Central memory CD8-positive, alpha-beta T cell (primary cell): ENCODE measurements at regions not wholly inside any gene's neighbourhood (a gene's known extent, or its start where the extent isn't known, plus 50 kb on each side); places are given as distances from the start of the nearest gene placed in this dataset.
"Not testable (repeated sequence)": the region's sequence is repeated elsewhere in the genome, so short reads cannot be mapped to it uniquely, and the experiment has no call there.

ENCODE experiments used
- ATAC-seq: fragments of 150-1000 bp; cut with Tn5 transposase; replicated peaks from 2 replicates; pipeline ENCODE4 v1.10.0; 2022; ENCODE audit warnings: mild to moderate bottlenecking, moderate FRiP score, moderate number of reproducible peaks; ENCODE audit not compliant: poor library complexity, severe bottlenecking; ENCODE audit errors: extremely low read depth
- DNase-seq, 2 donors: peaks; one replicate each; pipeline ENCODE4 v3.0.0; 2021; ENCODE audit warnings: low spot score in 2 of 2
- H3K27ac Mint-ChIP-seq: one replicate; pipeline ENCODE4 v1.8.0; 2022; ENCODE audit warnings: low read depth, mild to moderate bottlenecking, moderate library complexity, mixed read lengths
- H3K27me3 Mint-ChIP-seq: one replicate; pipeline ENCODE4 v1.8.0; 2022; ENCODE audit warnings: mixed read lengths
- H3K36me3 Mint-ChIP-seq: one replicate; pipeline ENCODE4 v1.8.0; 2022; ENCODE audit warnings: mild to moderate bottlenecking, moderate library complexity, mixed read lengths; ENCODE audit not compliant: insufficient read depth
- H3K4me1 Mint-ChIP-seq: one replicate; pipeline ENCODE4 v1.8.0; 2022; ENCODE audit warnings: mixed read lengths
- H3K4me3 Mint-ChIP-seq: one replicate; pipeline ENCODE4 v1.8.0; 2022; ENCODE audit warnings: mild to moderate bottlenecking, moderate library complexity, mixed read lengths
- H3K9me3 Mint-ChIP-seq: one replicate; pipeline ENCODE4 v1.8.0; 2022; ENCODE audit warnings: mixed read lengths

DNA sequence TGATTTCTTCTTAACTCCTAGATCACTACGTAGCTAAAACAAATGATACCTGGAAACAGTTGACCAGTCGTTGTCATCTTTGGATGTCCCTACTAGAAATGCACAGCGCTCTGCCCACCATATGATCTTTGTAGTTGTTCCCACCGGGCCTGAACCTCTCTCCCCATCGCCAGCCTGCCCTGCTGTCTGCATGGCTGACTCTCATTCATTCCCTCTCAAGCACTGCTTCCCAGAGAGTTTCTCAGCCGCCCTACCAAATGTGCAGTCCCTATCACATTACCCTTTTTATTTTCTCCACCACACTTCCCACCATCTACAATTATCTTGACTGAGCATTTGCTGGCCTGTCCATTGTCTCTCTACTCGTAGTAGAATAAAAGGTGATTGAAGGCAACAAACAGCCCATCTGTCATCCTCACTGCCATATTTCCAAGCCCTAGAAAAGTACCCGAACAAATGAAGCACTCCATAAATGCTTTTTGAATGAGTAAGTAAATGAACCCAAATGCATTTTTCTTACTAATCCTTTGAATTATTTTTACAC is 748.4 kb upstream of the TPTE start:
- not testable (repeated sequence) for H3K4me3 Mint-ChIP-seq, ATAC-seq, H3K36me3 Mint-ChIP-seq, H3K27ac Mint-ChIP-seq, H3K4me1 Mint-ChIP-seq, H3K27me3 Mint-ChIP-seq, DNase-seq
- peaks cover 25% of the 10 kb centered on the region for H3K9me3 Mint-ChIP-seq

DNA sequence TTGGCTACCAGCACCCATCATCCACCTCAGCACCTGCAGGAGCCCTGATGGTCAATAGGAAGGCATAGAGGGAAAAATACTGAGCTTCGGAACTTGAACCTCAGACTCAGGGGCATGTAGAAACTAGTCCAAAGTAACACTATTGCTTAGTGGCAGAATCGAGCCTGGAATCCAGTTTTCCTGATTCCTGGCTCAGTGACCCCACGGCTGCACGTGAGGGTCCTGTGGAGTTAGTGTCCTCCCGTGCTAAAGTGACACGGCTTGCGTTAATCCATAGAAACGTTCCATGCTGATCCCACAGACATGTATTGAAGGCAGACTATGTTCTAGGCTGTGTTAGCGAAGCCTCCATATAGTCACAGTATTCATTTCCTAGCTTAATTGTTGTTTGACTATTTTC is 747.0 kb upstream of the TPTE start:
- Mint-ChIP-seq H3K27me3 (no peaks in the 10 kb centered on the region), H3K4me3 (no peak overlapping the region), H3K9me3 (peaks cover 33% of the 10 kb centered on the region), H3K36me3 (no peaks in the 10 kb centered on the region), H3K4me1 (no peaks in the 10 kb centered on the region), H3K27ac (no peak overlapping the region)
- ATAC-seq (no peak), DNase-seq (no peak)

DNA sequence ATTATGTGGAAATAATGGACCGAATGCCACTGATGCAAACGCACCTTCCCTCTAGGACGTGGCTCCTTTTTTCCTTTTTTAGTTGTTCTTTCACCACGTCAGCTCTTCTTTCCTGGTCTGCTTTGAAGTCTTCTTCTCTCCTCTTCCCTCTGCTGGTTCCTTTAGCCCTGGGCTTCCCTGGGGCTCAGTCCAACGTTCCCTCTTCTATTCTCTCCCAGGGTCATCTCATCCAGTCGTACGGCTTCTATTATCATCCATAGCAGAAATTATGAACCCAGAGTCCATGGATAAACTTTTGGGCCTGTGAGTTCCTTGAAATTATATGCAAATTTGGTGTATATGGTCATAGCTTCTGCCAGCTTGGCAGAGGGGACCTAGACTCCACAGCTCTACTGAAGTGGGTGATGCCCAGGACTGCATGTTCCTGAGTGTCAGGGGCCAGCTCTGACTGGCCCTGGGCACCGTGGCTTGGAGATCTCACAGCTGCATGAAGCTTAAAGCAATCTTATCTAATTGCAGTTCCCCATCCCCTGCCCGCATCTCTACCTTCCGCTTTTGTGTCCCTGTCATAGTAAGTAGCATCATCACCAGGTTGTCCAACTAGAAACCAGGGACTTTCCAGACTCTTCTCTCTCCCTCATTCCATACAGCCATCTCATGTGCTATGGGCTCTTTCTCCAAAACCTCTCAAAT is 746.3 kb upstream of the TPTE start:
- not testable (repeated sequence) for H3K27ac Mint-ChIP-seq, H3K27me3 Mint-ChIP-seq, H3K36me3 Mint-ChIP-seq, H3K4me1 Mint-ChIP-seq, DNase-seq, ATAC-seq, H3K4me3 Mint-ChIP-seq
- H3K9me3 Mint-ChIP-seq = peaks cover 33% of the 10 kb centered on the region

DNA sequence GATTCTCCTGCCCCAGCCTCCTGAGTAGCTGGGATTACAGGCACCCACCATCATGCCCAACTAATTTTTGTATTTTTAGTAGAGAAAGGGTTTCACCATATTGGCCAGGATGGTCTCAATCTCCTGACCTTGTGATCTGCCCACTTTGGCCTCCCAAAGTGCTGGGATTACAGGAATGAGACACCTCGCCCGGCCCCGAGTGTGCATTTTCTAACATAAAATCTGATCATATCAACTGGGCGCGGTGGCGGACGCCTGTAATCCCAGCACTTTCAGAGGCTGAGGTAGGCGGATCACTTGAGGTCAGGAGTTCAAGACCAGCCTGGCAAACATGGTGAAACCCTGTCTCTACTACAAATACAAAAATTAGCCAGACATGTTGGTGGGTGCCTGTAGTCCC is 745.5 kb upstream of the TPTE start:
- H3K9me3 Mint-ChIP-seq = peaks cover 40% of the 10 kb centered on the region
- H3K27me3 Mint-ChIP-seq, H3K27ac Mint-ChIP-seq, DNase-seq, H3K4me3 Mint-ChIP-seq, ATAC-seq, H3K4me1 Mint-ChIP-seq, H3K36me3 Mint-ChIP-seq: not testable (repeated sequence)

DNA sequence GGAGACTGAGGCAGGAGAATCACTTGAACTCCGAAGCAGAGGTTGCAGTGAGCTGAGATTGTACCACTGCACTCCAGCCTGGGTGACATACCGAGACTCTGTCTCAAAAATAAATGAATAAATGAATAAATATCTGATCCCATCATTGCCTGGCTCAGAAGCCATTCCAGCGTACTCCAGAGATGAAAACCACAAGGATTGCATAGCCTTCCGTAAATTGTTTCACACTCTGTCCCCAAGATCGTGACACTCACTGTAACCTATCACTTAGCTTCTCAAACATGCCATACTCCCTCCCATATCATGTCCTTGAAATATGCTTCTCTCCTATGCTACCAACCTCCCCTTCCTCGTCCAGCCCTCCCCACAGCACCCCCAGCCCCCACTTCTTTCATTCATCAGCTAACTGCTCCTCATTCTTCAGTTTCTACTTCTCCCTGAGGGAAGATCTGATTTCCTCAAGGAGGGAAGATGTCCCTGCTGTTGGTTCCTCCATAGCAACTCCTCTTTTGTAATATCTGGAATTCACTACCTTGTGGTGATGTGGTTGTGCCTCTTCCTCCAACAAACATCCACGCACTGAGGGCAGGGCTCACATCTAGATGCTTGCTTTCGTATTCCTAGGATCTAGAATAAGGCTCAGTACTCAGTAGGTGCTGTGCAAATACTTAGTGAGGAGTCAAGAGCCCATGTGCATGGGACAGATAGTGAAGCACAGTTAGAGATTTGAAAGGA is 744.9 kb upstream of the TPTE start:
- not testable (repeated sequence) for ATAC-seq, DNase-seq, H3K4me1 Mint-ChIP-seq, H3K27me3 Mint-ChIP-seq, H3K4me3 Mint-ChIP-seq, H3K36me3 Mint-ChIP-seq, H3K27ac Mint-ChIP-seq
- peaks cover 40% of the 10 kb centered on the region for H3K9me3 Mint-ChIP-seq

DNA sequence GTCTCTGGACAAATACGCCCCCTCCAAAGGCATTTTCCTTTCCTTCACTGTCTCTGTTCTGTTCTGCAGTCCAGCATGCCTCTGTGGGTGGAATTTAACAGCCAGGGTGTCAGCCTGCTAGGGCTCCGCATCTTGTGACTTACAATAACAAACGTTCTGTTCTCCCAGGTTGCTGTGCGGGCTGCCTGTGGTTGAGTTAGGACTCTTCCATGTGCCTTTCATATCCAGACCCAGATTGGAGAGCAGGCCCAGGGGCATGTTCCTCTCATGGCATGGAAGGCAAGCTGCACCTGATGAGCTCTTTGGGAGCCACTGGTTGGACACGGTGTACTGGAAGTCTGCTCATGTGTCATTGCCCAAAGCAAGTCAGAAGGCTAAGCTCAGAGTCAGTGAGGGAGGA is 742.8 kb upstream of the TPTE start:
- DNase-seq, H3K27me3 Mint-ChIP-seq: not testable (repeated sequence)

DNA sequence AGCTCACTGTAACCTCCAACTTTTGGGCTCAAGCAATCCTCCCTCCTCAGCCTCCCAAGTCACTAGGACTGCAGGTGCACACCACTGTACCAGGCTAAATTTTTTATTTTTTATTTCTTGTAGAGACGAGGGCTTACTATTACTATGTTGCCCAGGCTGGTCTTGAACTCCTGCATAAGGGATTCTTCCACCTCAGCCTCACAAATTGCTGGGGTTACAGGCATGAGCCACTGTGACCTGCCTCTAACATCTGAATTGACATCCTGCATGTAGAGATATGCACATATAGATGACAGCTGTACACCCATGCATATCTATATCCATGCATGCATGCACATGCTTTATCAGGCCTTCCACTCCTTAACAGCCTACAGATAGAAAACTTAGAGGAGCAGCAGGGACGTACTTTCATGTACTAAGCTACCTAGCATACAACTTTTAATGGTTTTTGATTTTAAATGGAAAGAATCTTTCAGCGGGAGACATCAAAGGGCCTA is 740.9 kb upstream of the TPTE start:
- Mint-ChIP-seq H3K4me1 (no peaks in the 10 kb centered on the region), H3K27me3 (no peaks in the 10 kb centered on the region), H3K36me3 (peaks cover 2% of the 10 kb centered on the region), H3K9me3 (peaks cover 46% of the 10 kb centered on the region), H3K27ac (no peak overlapping the region), H3K4me3 (no peak overlapping the region)
- DNase-seq (no peak), ATAC-seq (no peak)

More for the DNA sequence above, 742.8 kb upstream of the TPTE start:
- not testable (repeated sequence) for H3K27ac Mint-ChIP-seq, H3K36me3 Mint-ChIP-seq, H3K4me3 Mint-ChIP-seq, ATAC-seq, H3K4me1 Mint-ChIP-seq
- peaks cover 45% of the 10 kb centered on the region for H3K9me3 Mint-ChIP-seq

DNA sequence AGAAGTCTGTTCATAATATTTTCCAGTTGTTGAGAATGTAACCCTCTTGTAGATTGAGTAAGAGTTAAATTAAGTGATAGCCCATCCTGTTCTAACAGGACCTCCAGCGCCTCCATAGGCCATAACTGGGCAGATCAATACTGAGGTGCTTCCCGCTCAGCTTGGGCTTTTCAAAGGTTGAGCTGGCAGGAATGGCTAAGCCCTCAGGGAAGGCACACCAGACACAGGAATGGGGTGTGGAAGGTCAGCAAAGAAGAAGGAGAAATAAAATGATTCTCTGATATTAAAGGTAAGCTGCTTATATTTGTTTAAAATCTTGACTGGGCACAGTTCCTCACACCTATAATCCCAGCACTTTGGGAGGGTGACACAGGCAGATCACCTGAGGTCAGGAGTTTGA is 737.8 kb upstream of the TPTE start:
- not testable (repeated sequence) for H3K27ac Mint-ChIP-seq, H3K4me1 Mint-ChIP-seq, H3K36me3 Mint-ChIP-seq, DNase-seq, H3K27me3 Mint-ChIP-seq, H3K4me3 Mint-ChIP-seq, ATAC-seq
- H3K9me3 Mint-ChIP-seq = peaks cover 37% of the 10 kb centered on the region

DNA sequence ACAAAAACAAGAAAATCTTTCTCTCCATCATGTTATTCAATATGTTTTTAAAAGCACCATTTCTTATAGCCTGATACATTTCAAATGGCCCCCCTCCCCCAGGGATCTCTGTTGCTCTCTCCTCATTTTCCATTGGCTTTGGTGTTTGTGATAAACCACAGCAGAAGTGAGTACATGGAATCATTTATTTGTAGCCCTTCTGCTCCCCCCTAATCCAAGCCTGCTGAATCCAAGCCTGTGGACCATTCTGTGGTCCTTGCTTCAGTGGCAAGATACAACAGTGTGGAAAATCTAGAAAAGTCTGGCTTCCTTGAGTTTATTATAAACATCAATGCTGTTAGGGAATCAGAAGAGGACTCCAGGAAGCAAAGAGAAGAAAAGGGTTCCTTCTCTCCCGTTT is 737.2 kb upstream of the TPTE start:
- not testable (repeated sequence) for H3K4me1 Mint-ChIP-seq, H3K27me3 Mint-ChIP-seq, H3K27ac Mint-ChIP-seq, ATAC-seq, H3K36me3 Mint-ChIP-seq, H3K4me3 Mint-ChIP-seq, DNase-seq
- H3K9me3 Mint-ChIP-seq = peaks cover 39% of the 10 kb centered on the region

DNA sequence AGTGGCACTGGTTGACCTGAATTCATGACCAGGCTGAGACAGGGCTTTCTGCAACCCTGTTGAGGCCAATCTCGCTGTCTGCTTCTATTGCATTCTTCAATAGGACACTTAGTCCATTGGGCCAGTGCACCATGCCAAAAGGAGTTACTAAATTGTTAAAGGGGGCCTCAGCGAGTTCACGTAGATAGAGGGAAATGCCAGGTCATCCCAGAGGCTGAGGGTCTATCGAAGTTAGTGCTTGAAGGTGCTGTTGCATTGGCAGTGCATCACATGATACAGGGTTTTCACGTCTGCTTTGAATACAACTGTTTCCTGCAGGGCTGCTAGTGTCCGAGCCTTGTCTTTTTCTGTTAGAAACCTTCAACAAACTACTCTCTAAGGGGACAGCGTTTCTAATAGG is 735.3 kb upstream of the TPTE start:
- H3K27me3 Mint-ChIP-seq, DNase-seq, H3K4me1 Mint-ChIP-seq, ATAC-seq, H3K36me3 Mint-ChIP-seq, H3K4me3 Mint-ChIP-seq, H3K27ac Mint-ChIP-seq: not testable (repeated sequence)
- peaks cover 32% of the 10 kb centered on the region for H3K9me3 Mint-ChIP-seq

DNA sequence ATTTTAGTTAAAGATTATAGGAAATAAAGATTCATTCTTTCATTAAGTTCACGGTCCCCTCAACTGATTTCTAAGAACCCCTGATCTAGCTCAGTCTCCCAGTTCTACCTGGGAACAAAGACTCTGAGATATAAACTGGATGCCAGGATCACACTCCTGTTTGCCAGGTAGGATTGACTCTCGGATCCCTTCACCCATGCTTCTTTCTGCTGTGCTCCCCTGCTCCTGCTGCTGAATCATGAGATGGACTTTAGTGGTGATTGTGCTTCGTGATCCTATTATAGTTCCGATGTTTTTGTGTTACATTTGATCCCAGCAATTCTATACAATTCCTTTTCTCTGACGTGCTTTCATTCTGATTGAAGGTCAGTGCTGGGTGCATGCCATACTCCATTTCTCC is 733.1 kb upstream of the TPTE start:
- not testable (repeated sequence) for ATAC-seq, H3K4me1 Mint-ChIP-seq, H3K27ac Mint-ChIP-seq, DNase-seq, H3K4me3 Mint-ChIP-seq, H3K27me3 Mint-ChIP-seq, H3K36me3 Mint-ChIP-seq
- H3K9me3 Mint-ChIP-seq = peaks cover 33% of the 10 kb centered on the region

DNA sequence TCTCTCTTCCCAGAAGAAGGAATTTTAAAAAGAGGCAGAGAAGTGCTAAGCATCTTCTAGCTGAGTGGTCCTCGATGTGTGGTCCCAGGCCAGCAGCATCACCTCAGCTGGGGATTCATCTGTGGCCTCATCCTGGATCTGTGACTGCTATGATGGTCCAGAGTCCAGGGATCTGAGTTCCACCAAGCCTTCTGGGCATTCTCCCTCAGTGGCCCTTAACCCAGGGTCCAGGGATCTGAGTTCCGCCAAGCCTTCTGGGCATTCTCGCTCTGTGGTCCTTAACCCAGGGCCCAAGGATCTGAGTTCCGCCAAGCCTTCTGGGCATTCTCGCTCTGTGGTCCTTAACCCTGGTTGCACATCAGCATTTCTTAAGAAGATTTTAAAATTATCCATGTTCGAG is 731.0 kb upstream of the TPTE start:
- H3K27me3 Mint-ChIP-seq, H3K36me3 Mint-ChIP-seq, H3K27ac Mint-ChIP-seq, H3K4me3 Mint-ChIP-seq, DNase-seq, ATAC-seq, H3K4me1 Mint-ChIP-seq: not testable (repeated sequence)
- peaks cover 29% of the 10 kb centered on the region for H3K9me3 Mint-ChIP-seq

DNA sequence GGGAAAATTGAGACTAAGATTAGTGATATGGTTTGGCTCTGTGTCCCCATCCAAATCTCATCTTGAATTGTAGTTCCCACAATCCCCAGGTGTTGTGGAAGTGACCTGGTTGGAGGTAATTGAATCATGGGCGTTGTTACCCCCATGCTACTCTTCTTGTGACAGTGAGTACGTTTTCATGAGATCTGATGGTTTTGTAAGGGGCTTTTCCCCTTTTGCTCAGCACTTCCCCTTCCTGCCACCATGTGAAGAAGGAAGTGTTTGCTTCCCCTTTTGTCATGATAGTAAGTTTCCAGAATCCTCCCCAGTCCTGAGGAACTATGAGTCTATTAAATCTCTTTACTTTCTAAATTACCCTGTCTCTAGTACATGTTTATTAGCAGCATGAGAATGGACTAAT is 729.9 kb upstream of the TPTE start:
- not testable (repeated sequence) for H3K4me3 Mint-ChIP-seq, ATAC-seq, H3K4me1 Mint-ChIP-seq, H3K27ac Mint-ChIP-seq, H3K27me3 Mint-ChIP-seq, H3K36me3 Mint-ChIP-seq, DNase-seq
- peaks cover 34% of the 10 kb centered on the region for H3K9me3 Mint-ChIP-seq
